HG02610 (cell line): ENCODE measurements at regions not wholly inside any gene's neighbourhood (a gene's known extent, or its start where the extent isn't known, plus 50 kb on each side); places are given as distances from the start of the nearest gene placed in this dataset.
"Not testable (repeated sequence)": the region's sequence is repeated elsewhere in the genome, so short reads cannot be mapped to it uniquely, and the experiment has no call there.

Source experiments
- ATAC-seq: cut with Tn5 transposase; IDR thresholded peaks from one replicate; pipeline ENCODE4 v1.9.1; 2021; ENCODE audit warnings: mild to moderate bottlenecking, moderate library complexity; ENCODE audit not compliant: unreplicated experiment

DNA sequence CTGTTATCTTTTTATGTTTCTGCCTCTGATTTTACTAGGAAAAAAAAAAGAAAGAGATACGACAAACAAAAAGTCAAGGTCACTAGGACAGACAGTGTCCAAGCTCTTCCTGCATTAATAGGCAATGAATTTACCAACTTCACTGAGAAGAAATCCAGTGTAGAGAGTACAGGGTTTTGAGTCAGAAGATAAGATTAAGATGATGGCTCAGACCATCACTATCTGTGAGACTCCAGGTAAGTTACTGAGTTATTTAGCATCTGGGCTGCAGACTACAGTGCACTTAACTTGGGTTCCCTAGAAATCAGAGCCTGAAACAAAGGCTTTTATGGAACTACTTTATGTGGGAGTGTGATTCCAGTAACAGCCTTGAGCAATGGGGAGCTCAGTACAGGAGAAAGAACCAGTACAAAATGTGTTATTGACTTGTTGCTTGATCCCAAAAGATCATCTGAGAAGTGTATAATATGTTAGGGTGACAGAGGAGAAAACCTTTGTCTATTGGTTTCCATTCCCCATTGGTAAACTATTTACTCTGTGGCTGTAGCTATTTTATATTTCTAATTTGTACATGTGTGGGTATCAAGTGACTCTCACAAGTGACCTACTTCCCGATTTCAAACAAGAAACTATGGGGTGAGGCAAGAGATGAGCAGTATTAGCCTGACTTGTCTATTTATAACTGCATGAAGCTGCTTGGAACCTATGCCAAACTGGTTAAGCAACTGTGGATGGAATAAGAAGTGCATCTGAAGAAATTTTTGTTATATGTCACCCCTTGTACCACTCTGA lies 395.8 kb downstream of the RAB38 start:
- ATAC-seq, result no peak

DNA sequence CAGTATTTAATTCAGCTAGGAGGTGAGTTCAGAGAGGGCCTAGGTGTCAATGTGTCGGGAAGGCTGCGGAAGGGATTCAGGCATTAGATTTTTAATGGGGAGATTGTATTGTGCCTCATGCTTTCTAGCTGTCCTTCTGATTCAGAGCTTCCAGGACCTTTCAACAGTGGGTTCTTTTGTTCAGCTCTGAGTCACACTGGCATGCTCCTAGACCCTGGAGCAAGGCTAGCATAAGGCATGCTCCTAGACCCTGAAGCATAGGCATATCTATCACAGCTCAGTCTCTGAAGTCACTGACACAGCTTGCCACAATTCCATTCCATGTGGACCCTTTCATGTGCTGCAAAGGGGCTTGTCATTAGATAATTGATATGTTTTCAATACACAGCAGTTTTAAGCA lies 396.9 kb downstream of the RAB38 start:
- no peak for ATAC-seq

DNA sequence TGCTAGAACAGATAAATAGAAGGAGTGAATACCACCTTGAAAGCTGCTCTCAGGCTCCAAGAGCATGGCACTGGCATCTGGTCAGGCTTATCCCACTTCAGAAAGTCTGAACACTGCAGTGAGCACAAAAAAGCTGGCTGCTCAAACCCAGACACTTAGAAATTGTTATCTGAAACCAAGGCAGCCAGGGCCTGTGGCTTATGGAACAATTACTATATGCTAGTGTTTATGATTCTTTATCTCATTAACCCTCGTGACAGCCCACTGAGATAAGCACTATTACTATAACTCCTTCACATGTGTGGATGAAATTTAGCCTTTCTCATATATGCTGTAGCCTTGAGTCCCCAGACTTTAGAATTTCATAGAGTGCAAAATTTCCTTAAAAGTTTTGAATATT lies 400.2 kb downstream of the RAB38 start:
- ATAC-seq, result no peak

DNA sequence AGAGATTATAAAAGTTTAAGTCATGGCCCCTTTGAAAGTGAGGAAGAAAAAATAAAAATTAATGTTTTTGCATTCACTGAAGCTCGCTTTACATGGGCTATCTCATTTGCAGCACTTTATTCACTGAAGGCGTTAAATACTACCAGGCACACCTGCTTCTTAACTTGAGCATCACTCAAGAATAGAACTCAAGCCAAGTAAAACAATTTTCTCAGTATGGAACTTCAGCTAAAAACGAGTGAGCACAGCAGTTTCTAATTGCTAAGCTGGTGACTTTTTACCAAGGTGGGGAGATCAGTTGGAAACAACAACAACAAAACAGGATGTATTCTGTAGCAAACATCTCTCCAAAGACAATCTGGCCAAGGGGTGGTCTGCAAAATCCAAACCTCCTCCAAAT lies 405.6 kb downstream of the RAB38 start:
- ATAC-seq, result no peak

DNA sequence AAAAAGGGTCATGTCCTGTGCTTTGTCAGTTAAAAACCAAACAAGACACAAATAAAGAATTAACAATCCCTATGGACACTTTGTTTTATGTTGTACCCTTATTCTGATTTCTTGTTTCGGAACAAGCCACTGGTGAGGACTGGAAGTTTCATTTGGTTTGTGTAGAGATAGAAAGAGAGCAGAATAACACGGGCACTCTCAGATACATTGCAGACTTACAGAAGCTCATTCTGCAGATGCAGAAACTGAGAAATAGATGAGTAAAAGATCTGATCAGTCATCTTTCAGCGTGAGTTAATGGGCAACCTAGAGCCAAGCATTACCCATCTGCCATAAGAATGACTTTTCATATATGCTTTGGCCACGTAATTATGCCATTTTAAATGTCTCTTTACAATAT lies 407.6 kb downstream of the RAB38 start:
- ATAC-seq, result no peak

DNA sequence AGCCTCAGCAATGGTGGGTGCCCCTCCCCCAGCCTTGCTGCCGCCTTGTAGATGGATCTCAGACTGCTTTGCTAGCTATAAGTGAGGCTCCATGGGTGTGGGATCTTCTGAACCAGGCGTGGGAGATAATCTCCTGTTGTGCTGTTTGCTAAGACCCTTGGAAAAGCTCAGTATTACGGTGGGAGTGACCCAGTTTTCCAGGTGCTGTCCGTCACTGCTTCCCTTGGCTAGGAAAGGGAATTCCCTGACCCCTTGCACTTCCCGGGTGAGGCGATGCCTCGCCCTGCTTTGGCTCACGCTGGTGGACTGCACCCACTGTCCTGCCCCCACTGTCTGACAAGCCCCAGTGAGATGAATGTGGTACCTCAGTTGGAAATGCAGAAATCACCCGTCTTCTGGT lies 411.2 kb downstream of the RAB38 start:
- ATAC-seq, result not testable (repeated sequence)

DNA sequence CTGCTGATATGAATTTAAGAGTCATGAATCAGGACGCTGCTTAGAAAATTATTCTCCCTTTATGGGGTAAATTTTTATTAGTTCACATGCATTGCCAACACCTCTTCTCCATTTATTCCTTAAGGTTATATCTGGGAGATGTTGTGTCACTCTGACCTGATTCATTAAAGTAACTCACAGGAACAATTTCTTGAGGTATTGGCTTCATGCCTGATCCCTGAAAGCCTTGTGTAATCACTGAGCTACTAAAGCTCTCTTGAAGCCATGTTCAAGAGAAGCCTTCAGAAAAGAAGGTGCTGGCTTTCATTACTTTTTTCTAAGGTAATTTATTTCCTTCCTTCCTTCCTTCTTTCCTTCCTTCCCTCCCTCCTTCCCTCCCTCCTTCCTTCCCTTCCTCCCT lies 420.6 kb downstream of the RAB38 start:
- no peak for ATAC-seq

DNA sequence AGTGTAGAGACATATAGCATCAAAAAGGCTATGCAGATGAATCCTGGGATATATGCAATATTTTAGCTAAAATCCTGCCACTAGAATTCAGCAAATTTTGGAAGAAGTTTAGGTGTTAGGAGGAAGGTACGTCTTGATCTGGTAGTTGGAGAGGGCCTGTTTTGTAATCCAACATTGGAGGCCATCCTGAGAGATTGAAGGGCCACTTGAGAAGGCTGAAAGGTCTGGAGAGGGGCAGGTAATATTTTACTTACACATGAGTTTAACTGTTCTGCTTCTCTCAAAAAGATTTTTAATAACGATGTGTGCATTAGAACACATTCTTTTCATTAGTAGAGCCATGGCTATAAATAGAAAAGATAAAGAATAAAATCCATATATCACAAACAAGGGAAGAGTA lies 422.1 kb downstream of the RAB38 start:
- ATAC-seq, result no peak

DNA sequence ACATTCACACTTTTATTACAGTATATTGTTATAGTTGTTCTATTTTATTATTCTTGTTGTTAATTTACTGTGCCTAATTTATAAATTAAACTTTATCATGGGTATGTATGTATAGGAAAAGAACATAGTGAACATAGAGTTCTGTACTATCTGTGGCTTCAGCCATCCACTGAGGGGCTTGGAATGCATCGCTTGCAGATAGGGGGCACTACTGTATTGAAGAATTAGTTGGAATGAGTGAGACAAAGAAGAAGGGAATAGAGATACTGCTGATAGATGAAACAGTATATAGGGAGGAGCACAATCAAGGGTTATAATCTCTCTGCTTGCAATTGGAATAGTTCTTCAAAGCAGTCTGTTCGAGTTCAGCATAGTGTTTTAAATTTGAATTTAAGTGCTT lies 432.2 kb downstream of the RAB38 start:
- no peak for ATAC-seq

DNA sequence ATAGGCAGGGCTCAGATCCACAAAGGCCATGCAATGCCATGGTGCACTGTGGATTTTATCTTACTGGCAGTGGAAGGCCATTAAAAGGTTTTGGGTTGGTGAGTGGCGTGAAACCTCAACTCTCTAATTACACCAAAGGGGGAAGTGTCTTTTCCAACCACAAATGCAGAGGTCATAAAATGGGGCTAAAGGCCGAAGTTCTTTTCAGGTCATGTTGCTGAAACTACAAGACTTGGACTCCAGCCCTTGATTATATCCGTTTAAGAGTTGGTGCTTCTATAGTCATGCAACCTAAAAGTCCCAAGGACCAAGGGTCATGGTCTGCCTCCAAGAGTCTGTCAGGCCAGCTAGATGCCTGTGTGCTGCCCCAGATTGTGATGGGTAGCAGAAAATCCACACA lies 434.3 kb downstream of the RAB38 start:
- ATAC-seq, result no peak

DNA sequence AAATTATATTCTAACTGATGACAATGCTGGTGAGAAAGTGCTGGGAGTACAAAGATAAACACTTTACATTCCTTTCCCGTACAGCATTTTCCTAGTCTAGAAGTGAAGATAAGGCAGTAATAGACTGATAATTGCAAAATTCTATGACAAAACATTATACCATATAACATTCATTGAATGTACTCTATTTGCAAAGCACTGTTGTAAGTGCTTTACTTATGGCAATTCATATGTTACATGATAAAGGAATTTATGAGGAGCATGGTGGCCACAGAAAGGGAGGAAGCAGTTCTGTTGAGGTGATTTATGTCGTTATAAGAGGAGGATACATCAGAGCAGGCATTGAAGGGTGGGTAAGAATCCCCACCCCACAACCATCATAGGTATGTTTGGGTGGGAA lies 434.8 kb downstream of the RAB38 start:
- ATAC-seq, result no peak

DNA sequence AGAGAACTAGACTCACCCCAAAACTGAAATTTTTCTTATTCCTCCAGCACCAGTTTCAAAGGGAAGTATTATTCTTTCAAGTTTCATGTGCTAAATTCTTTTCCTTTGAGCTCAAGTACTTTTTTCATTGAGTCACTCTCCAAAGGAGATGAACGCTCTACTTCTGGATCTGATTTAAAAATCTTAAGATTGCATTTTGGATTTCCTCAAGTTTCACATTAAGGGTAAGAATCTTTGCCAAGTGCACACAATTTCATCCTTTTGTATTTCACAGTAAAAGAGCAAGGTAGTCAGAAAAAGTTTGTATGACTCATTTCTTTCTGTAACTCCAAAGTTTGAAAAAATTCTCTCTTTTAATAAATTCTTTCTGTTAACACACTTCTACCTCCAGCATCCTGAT lies 435.5 kb downstream of the RAB38 start:
- no peak for ATAC-seq

DNA sequence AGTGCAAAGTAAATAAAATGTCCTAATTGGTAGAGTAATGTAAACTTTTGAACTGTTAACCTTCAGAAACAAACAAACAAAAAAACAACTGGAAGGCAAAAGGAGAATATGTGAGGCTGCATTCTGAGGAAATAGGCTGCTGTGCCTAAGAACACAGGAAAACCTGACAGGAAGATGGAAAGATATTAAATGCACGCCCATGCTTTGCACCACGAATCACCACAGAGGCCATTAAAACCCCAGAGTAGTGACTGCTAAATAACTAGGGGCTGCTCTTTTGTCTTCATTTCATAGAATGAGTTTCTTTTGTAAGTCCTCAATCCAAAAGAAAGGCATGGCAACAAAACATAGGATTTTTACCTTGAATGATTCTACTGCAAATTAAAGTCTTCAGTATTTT lies 436.0 kb downstream of the RAB38 start:
- no peak for ATAC-seq

DNA sequence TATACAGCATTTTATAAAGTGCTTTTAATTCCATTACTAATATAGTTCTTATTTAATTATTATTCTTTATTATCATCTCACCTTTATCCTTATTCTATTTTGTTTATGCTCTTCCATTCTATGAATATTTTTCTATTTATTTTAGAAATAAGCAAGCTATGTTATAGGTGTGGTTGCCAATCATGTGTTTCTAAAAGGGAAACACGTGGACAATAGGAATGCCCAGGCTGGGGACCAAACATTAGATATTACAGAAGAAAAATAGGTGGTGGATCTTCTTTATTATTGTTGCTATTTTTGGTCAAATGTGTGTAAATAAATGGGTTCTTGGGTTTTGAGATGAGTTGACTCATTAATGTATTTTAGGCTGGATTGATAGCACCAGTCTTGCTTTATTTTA lies 438.3 kb downstream of the RAB38 start:
- ATAC-seq, result no peak

DNA sequence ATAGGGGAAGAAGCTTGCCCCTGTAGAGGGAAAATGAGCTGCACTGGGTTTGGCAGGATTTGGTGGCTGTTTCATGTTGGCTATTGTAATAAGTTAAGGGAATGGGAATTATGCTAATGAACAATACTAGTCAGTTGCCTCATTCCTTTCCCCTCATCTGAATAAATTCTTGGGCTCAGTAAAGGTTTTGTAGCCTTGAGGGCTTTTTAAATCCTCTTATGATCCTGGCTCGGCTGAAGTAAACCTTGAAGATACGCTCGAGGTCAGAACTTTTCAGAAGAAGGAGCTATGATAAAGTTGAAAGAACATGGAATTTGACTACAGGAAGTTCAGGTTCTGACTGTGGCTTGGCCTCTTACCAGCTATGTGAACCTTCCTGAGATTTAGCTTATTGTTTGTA lies 448.7 kb downstream of the RAB38 start:
- no peak for ATAC-seq

DNA sequence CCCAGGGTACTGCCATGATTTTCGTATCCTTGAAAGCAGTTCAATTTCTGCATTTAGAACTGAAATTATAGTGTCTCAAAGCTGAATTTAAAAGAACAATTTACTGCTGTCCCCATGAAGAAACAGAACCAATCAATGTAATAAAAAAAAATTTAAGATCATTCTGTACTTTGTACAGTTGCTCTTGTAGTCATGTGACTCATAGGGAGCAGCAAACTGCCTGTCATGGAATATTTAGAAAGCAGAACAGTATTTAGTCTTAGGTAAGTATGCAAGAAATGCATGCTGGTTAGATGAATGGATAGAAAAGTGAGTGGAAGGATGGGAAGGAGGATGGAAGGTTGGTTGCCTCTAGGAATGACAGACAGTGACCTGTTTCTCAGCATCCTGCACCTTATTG lies 450.9 kb downstream of the RAB38 start:
- ATAC-seq, result no peak

DNA sequence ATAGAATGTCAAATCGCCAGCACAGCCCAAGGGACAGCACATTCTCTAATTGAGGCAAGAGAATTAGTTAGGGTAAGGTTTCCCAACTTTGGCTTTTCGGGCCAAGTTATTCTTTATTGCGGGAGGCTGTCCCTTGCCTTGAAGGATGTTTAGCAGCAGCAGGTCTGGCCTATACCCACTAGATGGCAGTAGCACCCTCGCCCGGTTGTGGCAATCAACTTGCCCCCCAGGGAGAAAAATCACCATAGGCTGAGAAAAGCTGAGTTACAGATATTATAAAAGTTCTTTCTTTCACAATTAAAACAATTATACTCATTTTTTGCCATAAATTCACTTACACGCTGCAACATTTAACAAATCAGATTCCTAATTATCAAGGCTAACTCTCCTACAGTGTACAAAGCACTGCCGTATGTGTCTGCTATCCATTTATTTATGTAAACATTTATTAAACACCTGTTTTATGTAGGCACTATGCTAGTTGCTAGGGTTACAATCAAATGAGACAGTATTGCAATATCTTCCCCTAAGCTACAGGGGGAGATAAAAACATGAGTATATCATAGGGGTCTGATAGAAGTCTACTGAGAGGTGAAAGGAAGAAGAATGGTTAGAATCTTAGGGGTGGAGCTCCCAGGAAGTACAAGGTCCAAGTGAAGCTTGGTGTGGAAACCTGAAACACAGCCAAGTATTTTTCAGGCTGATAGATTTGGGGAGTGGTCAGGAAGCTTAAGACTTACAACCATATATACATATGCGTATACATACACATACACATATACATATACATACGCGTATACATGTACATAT lies 452.3 kb downstream of the RAB38 start:
- ATAC-seq, result peak; percentile 73

DNA sequence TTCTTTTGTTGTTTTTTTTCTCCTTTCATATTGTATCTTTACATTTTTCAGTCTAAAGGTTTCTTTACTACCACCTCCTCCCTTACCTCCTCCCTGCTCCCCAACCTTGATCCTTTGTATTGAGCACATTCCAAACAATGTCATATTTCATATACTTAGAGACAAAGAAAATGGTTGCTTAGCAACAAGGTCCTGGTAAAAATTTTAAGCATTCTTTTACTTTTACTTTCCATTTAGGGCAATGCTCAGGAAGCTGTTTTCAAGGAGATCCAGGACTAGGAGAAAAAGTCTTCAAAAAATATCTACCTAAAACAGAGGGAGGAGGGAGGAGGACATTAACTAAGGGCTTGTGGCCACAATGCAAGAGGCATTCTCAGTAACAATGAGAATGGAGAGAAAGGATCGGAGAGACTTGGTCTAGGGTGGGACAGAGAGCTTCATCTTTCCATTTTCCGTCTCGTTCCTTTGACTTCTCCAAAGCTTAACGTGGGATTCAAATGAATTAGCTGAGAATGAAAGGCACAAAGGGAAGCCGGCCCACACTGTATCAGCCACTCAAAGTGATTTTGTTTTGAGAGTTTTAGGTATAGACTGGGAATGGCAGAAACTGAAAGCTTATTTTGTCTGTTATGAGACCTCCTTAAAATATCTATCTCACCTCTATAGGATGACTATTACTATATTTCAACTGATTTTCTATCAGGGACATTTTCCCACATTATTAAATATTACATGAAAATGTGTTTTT lies 455.7 kb downstream of the RAB38 start:
- no peak for ATAC-seq

DNA sequence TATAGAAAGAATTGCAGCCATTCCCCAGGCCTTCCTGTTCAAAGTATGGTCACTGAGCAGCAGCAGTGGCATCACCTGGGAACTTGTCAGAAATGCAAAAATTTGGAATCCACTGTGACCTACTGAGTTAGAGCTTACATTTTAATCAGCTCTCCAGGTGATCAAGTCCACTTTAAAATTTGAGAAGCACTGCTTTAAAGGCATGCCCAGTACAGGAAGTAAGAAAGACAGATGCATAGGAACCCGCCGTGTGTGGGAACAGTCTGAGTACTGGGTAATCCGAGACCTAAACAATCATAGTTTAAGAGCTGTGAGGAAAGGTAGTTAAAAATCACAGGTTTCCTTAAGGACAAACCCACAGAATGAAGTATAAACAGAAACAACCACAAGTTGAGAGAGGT lies 462.4 kb downstream of the RAB38 start:
- no peak for ATAC-seq

DNA sequence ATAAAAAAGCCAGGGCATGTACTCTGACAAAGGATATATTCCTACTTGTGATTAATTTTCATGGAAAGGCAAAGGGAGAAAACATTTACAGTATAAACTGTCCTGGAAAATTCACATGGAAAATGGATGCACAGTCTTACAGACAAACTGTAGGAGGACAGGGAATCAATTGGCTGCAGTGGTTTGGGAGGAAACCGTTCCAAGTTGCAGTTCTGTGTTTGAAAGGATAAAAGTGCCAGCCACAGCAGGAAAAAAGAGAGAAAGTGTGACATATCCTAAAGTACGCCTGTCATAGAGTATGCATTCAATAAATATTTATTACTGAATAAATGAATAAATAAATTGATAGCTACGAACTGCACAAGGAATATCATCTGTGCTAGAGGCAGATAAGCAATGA lies 462.9 kb downstream of the RAB38 start:
- no peak for ATAC-seq

DNA sequence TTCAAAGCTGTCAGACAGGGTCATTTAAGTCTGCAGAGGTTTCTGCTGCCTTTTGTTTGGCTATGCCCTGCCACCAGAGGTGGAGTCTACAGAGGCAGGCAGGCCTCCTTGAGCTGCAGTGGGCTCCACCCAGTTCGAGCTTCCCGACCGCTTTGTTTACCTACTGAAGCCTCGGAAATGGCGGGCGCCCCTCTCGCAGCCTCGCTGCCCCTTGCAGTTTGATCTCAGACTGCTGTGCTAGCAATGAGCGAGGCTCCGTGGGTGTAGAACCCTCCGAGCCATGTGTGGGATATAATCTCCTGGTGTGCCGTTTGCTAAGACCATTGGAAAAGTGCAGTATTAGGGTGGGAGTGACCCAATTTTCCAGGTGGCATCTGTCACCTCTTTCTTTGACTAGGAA lies 471.7 kb downstream of the RAB38 start:
- not testable (repeated sequence) for ATAC-seq

DNA sequence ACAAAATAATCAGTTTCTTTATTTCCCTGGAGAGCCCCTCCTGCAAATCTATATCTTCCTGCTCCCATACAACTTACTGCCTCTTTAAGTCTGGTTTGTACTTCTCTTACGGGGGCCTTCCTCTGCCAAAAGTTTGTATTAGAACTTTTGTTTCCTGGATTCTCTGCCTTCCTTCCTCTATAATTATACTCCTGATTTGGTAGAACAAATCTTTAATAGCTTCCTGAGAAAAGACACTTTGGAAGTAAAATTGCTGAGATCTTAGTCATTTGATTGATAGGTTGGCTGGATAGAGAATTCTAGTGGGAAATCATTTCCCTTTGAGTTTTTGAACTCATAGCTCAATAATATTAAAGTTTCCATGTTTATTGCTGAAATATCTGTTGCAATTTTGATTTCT lies 499.2 kb downstream of the RAB38 start:
- no peak for ATAC-seq
